Mesenchymal stem cell (in vitro differentiated cells and primary cell): ENCODE measurements at regions not wholly inside any gene's neighbourhood (a gene's known extent, or its start where the extent isn't known, plus 50 kb on each side); places are given as distances from the start of the nearest gene placed in this dataset.

Source experiments
- DNase-seq: peaks from one replicate; pipeline ENCODE4 v3.0.0-alpha.2; 2013
- H2AFZ ChIP-seq: one replicate; pipeline ENCODE4 v1.6.1; 2013; ENCODE audit warnings: low read depth, mild to moderate bottlenecking, control low read depth, inconsistent platforms, low read length, moderate library complexity
- H2AK5ac ChIP-seq: 2 replicates; pipeline ENCODE4 v1.6.1; 2013; ENCODE audit warnings: low read length, moderate library complexity, mild to moderate bottlenecking, inconsistent platforms; ENCODE audit not compliant: severe bottlenecking
- H2BK120ac ChIP-seq: one replicate; pipeline ENCODE4 v1.6.1; 2013; ENCODE audit warnings: low read depth, mild to moderate bottlenecking, inconsistent platforms, low read length, moderate library complexity
- H2BK12ac ChIP-seq, 2 experiments: one replicate each; pipeline ENCODE4 v1.6.1; 2013; ENCODE audit warnings: inconsistent platforms in 2 of 2, low read length in 2 of 2, mild to moderate bottlenecking in 2 of 2, moderate library complexity in 2 of 2, control low read depth in 1 of 2
- H2BK15ac ChIP-seq: one replicate; pipeline ENCODE4 v1.6.1; 2013; ENCODE audit warnings: mild to moderate bottlenecking, low read depth, inconsistent platforms; ENCODE audit not compliant: poor library complexity, severe bottlenecking
- H2BK5ac ChIP-seq: 2 replicates; pipeline ENCODE4 v1.6.1; 2013; ENCODE audit warnings: low read depth, mild to moderate bottlenecking, low read length, control low read depth, inconsistent platforms; ENCODE audit not compliant: poor library complexity, severe bottlenecking
- H3K14ac ChIP-seq, 2 experiments: one replicate each; pipeline ENCODE4 v1.6.1; 2013; ENCODE audit warnings: inconsistent platforms in 2 of 2, low read length in 2 of 2, control low read depth in 1 of 2, mild to moderate bottlenecking in 1 of 2, moderate library complexity in 1 of 2
- H3K18ac ChIP-seq, 2 experiments: one replicate each; pipeline ENCODE4 v1.6.1; 2013; ENCODE audit warnings: inconsistent platforms in 2 of 2, low read length in 2 of 2, control low read depth in 1 of 2, low read depth in 1 of 2, mild to moderate bottlenecking in 1 of 2
- H3K23ac ChIP-seq, 2 experiments: one replicate each; pipeline ENCODE4 v1.6.1; 2013; ENCODE audit warnings: inconsistent platforms in 2 of 2, low read length in 2 of 2, mild to moderate bottlenecking in 2 of 2, moderate library complexity in 2 of 2, control low read depth in 1 of 2
- H3K27ac ChIP-seq: 2 replicates; pipeline ENCODE4 v1.5.1; 2013; ENCODE audit warnings: mild to moderate bottlenecking, moderate library complexity, low read length, control low read depth, inconsistent platforms; ENCODE audit not compliant: poor library complexity, severe bottlenecking
- H3K27me3 ChIP-seq, 2 experiments: 2 replicates each; pipeline versions ENCODE4 v1.6.1 to v1.7.0; 2013; ENCODE audit warnings: low read length in 2 of 2, mild to moderate bottlenecking in 2 of 2, moderate library complexity in 2 of 2, control low read depth in 1 of 2, inconsistent platforms in 1 of 2; ENCODE audit not compliant: control insufficient read depth in 1 of 2, insufficient read depth in 1 of 2
- H3K36me3 ChIP-seq, 2 experiments: 2 replicates each; pipeline versions ENCODE4 v1.6.1 to v1.7.0; 2013; ENCODE audit warnings: low read length in 2 of 2, control low read depth in 1 of 2, inconsistent platforms in 1 of 2, low read depth in 1 of 2, mild to moderate bottlenecking in 1 of 2; ENCODE audit not compliant: insufficient read depth in 2 of 2, control insufficient read depth in 1 of 2
- H3K4ac ChIP-seq, 2 experiments: one replicate each; pipeline ENCODE4 v1.6.1; 2013; ENCODE audit warnings: inconsistent platforms in 2 of 2, low read length in 2 of 2, mild to moderate bottlenecking in 2 of 2, moderate library complexity in 2 of 2, control low read depth in 1 of 2, low read depth in 1 of 2
- H3K4me1 ChIP-seq: 2 replicates; pipeline ENCODE4 v1.6.1; 2013; ENCODE audit warnings: low read depth, low read length, control low read depth; ENCODE audit not compliant: control insufficient read depth, insufficient read depth
- H3K4me2 ChIP-seq: 2 replicates; pipeline ENCODE4 v1.6.1; 2013; ENCODE audit warnings: low read length, mild to moderate bottlenecking, inconsistent platforms; ENCODE audit not compliant: poor library complexity, severe bottlenecking
- H3K4me3 ChIP-seq, 2 experiments: 2 replicates each; pipeline versions ENCODE4 v1.5.1 to v1.7.0; 2013; ENCODE audit warnings: low read length in 2 of 2, mild to moderate bottlenecking in 2 of 2, control low read depth in 1 of 2, low read depth in 1 of 2; ENCODE audit not compliant: insufficient read depth in 1 of 2
- H3K79me1 ChIP-seq: replicated peaks from 2 replicates; pipeline ENCODE4 v1.6.1; 2013; ENCODE audit warnings: mild to moderate bottlenecking, control low read depth, low read length, inconsistent platforms; ENCODE audit not compliant: poor library complexity, severe bottlenecking
- H3K9ac ChIP-seq: 2 replicates; pipeline ENCODE4 v1.7.0; 2013; ENCODE audit warnings: mild to moderate bottlenecking, low read length, moderate library complexity
- H3K9me3 ChIP-seq: 2 replicates; pipeline ENCODE4 v1.7.0; 2013; ENCODE audit warnings: mild to moderate bottlenecking, low read length; ENCODE audit not compliant: control insufficient read depth
- H4K8ac ChIP-seq: one replicate; pipeline ENCODE4 v1.6.1; 2013; ENCODE audit warnings: inconsistent platforms, mild to moderate bottlenecking, low read length, moderate library complexity
- H4K91ac ChIP-seq: one replicate; pipeline ENCODE4 v1.6.1; 2013; ENCODE audit warnings: mild to moderate bottlenecking, low read length, inconsistent platforms
- WGBS: methylation state at CpG from one replicate; pipeline ENCODE4 v1.1.7; 2013; ENCODE audit warnings: mixed read lengths; 5-methylcytosine and 5-hydroxymethylcytosine counted together

DNA sequence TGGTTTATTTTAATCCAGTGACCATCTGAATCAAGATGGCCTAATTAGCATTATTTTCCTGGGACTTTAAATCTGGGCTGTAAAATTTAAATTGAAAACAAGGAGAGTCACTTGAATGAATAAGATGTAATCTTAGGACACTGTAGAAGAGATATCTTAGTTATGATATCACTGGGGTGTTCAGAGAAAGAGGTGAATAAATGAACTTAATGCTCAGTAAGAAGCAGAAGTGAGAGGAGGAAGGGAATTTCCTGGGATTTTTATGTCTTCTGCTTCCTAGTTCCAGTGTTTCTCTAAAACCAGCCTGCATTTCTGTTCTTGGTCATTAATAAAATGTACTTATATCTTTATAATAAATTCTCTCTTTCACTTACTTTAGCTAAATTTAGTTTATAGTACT, 136.8 kb upstream of the PTPRK start:
- Histone ChIP-seq H2BK15ac (no peak overlapping the region), H3K27ac (no peak overlapping the region), H4K8ac (no peak overlapping the region), H3K79me1 (no peaks in the 10 kb centered on the region), H2BK12ac (no peak overlapping the region), H2BK120ac (no peak overlapping the region), H3K36me3 (no peaks in the 10 kb centered on the region), H3K4me1 (peaks cover 1% of the 10 kb centered on the region), H3K9ac (no peak overlapping the region), H3K27me3 (no peaks in the 10 kb centered on the region), H3K4me2 (no peak overlapping the region), H3K23ac (no peak overlapping the region), H2AFZ (no peak overlapping the region), H2AK5ac (no peak overlapping the region), H3K4me3 (no peak overlapping the region), H3K14ac (no peak overlapping the region), H3K18ac (no peak overlapping the region), H4K91ac (no peak overlapping the region), H3K4ac (no peak overlapping the region), H2BK5ac (no peak overlapping the region), H3K9me3 (no peaks in the 10 kb centered on the region)
- no peak for DNase-seq

DNA sequence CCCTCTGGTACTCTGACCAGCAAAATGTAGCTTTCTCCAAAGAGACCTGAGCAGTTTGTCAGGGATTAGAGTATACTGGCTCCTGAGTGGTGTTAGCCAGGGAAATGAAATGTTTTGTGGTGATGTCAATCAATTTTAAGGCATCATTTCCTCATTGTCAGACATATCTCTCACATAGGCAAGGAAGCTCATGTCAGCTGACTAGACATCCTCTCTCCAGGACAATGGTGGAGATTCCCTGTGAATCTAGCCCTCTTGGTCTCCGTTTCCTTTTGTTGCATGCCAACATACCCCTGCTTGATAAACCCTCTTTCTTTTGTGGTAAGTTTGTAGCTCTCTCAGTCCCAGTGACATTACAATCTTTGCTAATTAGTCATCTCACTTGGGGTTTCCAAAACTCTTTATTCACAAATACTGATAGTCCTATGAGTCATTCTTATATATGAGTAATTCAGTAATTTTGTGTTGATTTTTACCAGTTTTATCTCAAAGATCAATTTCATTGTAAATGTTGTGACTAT, 135.6 kb upstream of the PTPRK start:
- 0% methylated on average over 1 of the region's 1 CpG for WGBS
- Histone ChIP-seq H2BK12ac (peak overlapping the region in 1 of 2 experiments; percentile 52), H3K27me3 (no peaks in the 10 kb centered on the region), H2BK5ac (peak overlapping the region; percentile 66), H3K36me3 (no peaks in the 10 kb centered on the region), H3K18ac (peak overlapping the region; percentile 43 to 62), H3K9me3 (no peaks in the 10 kb centered on the region), H3K4me2 (peak overlapping the region; percentile 34), H3K4me1 (peaks cover 1% of the 10 kb centered on the region), H2BK120ac (peak overlapping the region; percentile 79), H3K14ac (no peak overlapping the region), H4K91ac (peak overlapping the region; percentile 61), H3K79me1 (no peaks in the 10 kb centered on the region), H3K9ac (peak overlapping the region; percentile 71), H2AFZ (no peak overlapping the region), H3K27ac (peak overlapping the region; percentile 92), H3K23ac (no peak overlapping the region), H3K4me3 (peak overlapping the region in 1 of 2 experiments; percentile 52), H4K8ac (peak overlapping the region; percentile 72), H2AK5ac (no peak overlapping the region), H3K4ac (peak overlapping the region in 1 of 2 experiments; percentile 41), H2BK15ac (no peak overlapping the region)
- DNase-seq: peak; percentile 92

- Histone ChIP-seq H3K14ac (no peak overlapping the region), H2AFZ (no peak overlapping the region), H2BK120ac (no peak overlapping the region), H3K27ac (no peak overlapping the region), H2AK5ac (no peak overlapping the region), H3K4me3 (no peak overlapping the region), H3K27me3 (no peaks in the 10 kb centered on the region), H3K79me1 (no peaks in the 10 kb centered on the region), H3K9me3 (no peaks in the 10 kb centered on the region), H3K9ac (no peak overlapping the region), H2BK15ac (no peak overlapping the region), H4K8ac (no peak overlapping the region), H3K36me3 (no peaks in the 10 kb centered on the region), H3K4me2 (no peak overlapping the region), H3K23ac (no peak overlapping the region), H4K91ac (no peak overlapping the region), H3K18ac (no peak overlapping the region), H3K4ac (no peak overlapping the region), H3K4me1 (no peaks in the 10 kb centered on the region), H2BK5ac (no peak overlapping the region), H2BK12ac (no peak overlapping the region)
- DNase-seq: no peak
- 79% methylated on average over 2 of the region's 2 CpGs for WGBS
Observed at GRCh38 chr6:128648022-128648598, 127.7 kb upstream of the PTPRK start.

- WGBS: 78% methylated on average over 1 of the region's 1 CpG
- H3K23ac ChIP-seq: no peak overlapping the region
- no peak for DNase-seq
Observed at GRCh38 chr6:128642132-128642531, 121.7 kb upstream of the PTPRK start.

More at GRCh38 chr6:128642132-128642531, 121.7 kb upstream of the PTPRK start:
- Histone ChIP-seq H3K18ac (no peak overlapping the region), H3K79me1 (no peaks in the 10 kb centered on the region), H3K9me3 (no peaks in the 10 kb centered on the region), H3K27me3 (no peaks in the 10 kb centered on the region), H3K4ac (no peak overlapping the region), H4K91ac (no peak overlapping the region), H3K4me1 (no peaks in the 10 kb centered on the region), H3K27ac (no peak overlapping the region), H2BK5ac (no peak overlapping the region), H3K36me3 (no peaks in the 10 kb centered on the region), H3K4me2 (no peak overlapping the region), H4K8ac (no peak overlapping the region), H3K14ac (no peak overlapping the region), H2BK12ac (no peak overlapping the region), H2BK15ac (no peak overlapping the region), H2BK120ac (no peak overlapping the region), H3K4me3 (no peak overlapping the region), H2AK5ac (no peak overlapping the region), H2AFZ (no peak overlapping the region), H3K9ac (no peak overlapping the region)
